ENCODE measurements at regions not wholly inside any gene's neighbourhood (a gene's known extent, or its start where the extent isn't known, plus 50 kb on each side); places are given as distances from the start of the nearest gene placed in this dataset.
"Not testable (repeated sequence)": the region's sequence is repeated elsewhere in the genome, so short reads cannot be mapped to it uniquely, and the experiment has no call there.

DNA sequence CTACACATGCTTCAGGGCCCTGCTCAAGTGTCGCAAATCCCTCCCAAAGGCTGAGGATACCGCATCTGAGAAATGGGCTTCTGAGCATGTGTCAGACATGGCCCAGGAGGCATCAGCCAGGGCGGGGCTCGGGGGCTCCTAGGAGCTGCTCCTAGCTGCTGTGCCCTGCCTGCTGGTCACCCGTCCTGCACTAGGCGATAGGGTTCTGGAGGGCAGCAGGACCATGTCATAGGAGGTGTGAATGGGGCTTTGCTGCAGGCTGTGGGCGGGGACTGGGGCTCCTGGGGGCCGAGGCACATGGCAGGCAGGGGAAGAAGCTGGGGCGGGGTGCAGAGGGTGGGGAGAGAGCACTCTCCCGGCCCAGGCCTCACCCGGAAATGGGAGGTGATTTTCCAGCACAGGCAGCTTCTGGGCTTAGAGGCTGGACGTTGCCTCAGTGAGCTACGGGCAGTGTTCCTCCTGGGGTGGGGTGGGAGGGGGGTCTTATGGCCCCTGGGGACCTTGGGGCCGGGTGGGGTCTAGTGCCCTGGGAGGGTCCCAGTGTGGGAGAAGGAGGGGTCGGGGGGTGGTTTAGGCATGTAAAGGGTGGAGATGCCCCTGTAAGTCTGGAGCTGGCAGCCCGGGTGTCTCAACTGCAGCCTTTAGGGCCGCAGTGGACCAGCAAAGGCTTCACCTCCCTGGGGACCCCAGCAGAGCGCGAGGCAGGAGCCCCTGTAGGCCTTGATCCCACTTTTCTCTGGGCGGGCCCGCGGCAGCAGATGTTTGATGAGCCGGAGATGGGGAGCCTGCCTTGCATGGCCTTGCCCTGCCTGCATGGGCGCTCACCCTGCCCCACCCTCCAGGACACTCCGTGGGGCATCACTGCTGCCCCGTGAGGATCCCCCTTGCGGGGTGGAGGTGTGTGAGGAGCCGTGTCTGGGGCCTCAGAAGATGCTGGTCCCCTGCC lies 98.6 kb upstream of the LRPAP1 start:
- Histone ChIP-seq H3K27ac (no peak overlapping the region), H3K36me3 (no peaks in the 10 kb centered on the region), H3K9me3 (no peaks in the 10 kb centered on the region), H3K27me3 (no peaks in the 10 kb centered on the region), H3K4me1 (no peaks in the 10 kb centered on the region), H3K4me3 (no peak overlapping the region)
- TF ChIP-seq, protein P1, sequence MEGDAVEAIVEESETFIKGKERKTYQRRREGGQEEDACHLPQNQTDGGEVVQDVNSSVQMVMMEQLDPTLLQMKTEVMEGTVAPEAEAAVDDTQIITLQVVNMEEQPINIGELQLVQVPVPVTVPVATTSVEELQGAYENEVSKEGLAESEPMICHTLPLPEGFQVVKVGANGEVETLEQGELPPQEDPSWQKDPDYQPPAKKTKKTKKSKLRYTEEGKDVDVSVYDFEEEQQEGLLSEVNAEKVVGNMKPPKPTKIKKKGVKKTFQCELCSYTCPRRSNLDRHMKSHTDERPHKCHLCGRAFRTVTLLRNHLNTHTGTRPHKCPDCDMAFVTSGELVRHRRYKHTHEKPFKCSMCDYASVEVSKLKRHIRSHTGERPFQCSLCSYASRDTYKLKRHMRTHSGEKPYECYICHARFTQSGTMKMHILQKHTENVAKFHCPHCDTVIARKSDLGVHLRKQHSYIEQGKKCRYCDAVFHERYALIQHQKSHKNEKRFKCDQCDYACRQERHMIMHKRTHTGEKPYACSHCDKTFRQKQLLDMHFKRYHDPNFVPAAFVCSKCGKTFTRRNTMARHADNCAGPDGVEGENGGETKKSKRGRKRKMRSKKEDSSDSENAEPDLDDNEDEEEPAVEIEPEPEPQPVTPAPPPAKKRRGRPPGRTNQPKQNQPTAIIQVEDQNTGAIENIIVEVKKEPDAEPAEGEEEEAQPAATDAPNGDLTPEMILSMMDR (IDR thresholded peaks at IDR 0.05), result no peak
- no peak for TF ChIP-seq POLR2A (IDR thresholded peaks at IDR 0.05)
- intact Hi-C loops (cut with DNase I), result no loop called here
- WGBS (ENCODE audit: insufficient coverage, low coverage, low lambda C conversion rate, missing lambda C conversion rate), result 20% methylated on average over 2 of the region's 28 CpGs
- DNase-seq (peak in 2 of 3 donors; percentile 13 to 53), ATAC-seq (no peak)

DNA sequence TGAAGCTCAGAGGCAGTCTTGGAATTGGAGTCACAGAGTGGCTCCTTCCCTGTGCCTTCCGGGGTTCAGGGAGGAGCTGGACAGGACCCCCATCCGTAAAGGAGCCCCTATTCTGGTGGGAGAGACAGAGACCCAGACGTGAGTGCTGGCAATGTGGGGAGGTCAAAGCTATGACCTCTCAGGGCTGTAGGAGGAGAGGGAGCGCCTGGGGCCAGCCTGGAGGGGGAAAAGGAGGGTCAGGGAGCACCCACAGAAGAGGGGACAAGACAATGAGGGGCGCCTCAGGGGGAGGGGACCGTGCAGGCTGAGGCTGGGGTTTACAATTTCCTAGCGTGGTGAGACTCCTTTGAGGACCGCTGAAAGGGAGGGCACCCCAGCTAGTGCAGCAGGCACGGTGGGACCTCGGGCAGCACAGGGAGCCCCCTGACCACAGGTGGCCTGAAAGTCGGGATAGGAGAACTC lies 97.9 kb upstream of the LRPAP1 start:
- TF ChIP-seq, protein P1 (IDR thresholded peaks at IDR 0.05), result no peak
- no peak for TF ChIP-seq POLR2A (IDR thresholded peaks at IDR 0.05)
- 67% methylated on average over 3 of the region's 11 CpGs for WGBS (ENCODE audit: insufficient coverage, low coverage, low lambda C conversion rate, missing lambda C conversion rate)
- Histone ChIP-seq H3K36me3 (no peaks in the 10 kb centered on the region), H3K4me1 (no peaks in the 10 kb centered on the region), H3K27ac (no peak overlapping the region), H3K4me3 (no peak overlapping the region), H3K27me3 (no peaks in the 10 kb centered on the region), H3K9me3 (no peaks in the 10 kb centered on the region)
- ATAC-seq (no peak), DNase-seq (no peak)
- intact Hi-C loops (cut with DNase I), result no loop called here

DNA sequence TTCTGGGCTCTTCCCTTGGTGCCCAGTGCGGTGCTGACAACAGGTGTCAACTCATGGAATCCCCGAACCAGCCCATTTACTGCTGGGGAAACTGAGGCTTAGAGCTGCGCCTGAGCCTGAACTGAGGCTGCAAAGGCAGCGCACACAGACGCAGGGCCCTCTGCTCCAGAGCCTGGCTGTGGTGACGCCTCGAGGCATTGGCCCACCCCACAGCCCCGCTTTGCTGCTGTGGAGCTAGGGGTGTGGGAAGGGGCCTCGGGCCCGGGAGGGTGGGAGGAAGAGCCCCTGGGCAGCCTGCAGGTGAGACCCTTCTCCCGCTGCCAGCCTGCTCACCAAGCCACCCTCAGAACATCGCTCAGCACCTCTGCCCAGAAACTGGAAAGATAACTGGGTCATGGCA lies 97.4 kb upstream of the LRPAP1 start:
- H3K4me1 ChIP-seq, result no peaks in the 10 kb centered on the region
- H3K27ac ChIP-seq, result no peak overlapping the region
- ATAC-seq (no peak), DNase-seq (peak in 1 of 3 donors; percentile 26)
- H3K9me3 ChIP-seq, result no peaks in the 10 kb centered on the region
- no peaks in the 10 kb centered on the region for H3K36me3 ChIP-seq
- no peaks in the 10 kb centered on the region for H3K27me3 ChIP-seq
- intact Hi-C loops (cut with DNase I), result no loop called here
- H3K4me3 ChIP-seq, result no peak overlapping the region
- TF ChIP-seq POLR2A (IDR thresholded peaks at IDR 0.05), result no peak
- TF ChIP-seq, protein P1 (IDR thresholded peaks at IDR 0.05), result no peak
- WGBS (ENCODE audit: insufficient coverage, low coverage, low lambda C conversion rate, missing lambda C conversion rate), result 20% methylated on average over 1 of the region's 12 CpGs

DNA sequence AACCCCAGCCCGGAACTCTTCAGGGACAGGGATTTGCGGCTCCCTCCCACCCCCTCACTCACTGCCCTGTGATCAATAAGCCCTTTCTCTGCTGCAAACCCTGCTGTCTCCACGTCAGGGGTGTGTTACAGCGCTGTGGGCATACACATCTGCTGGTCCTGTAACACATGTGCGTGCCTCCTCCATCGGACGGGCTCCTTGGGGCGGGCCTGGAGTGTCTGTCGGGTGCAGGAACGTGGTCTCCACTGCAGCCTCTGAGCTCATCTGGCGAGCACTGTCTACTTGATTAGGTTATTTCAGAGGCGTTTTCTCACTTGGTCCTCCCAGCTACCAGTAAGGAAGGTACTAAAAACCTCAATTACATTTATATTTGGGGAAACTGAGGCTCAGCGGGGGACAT lies 97.0 kb upstream of the LRPAP1 start:
- H3K27ac ChIP-seq; intact Hi-C loops (cut with DNase I); H3K36me3 ChIP-seq; H3K4me3 ChIP-seq; ATAC-seq; H3K9me3 ChIP-seq; H3K4me1 ChIP-seq; H3K27me3 ChIP-seq: not testable (repeated sequence)
- 81% methylated on average over 6 of the region's 13 CpGs for WGBS (ENCODE audit: insufficient coverage, low coverage, low lambda C conversion rate, missing lambda C conversion rate)
- peak in 1 of 3 donors; percentile 27 for DNase-seq

DNA sequence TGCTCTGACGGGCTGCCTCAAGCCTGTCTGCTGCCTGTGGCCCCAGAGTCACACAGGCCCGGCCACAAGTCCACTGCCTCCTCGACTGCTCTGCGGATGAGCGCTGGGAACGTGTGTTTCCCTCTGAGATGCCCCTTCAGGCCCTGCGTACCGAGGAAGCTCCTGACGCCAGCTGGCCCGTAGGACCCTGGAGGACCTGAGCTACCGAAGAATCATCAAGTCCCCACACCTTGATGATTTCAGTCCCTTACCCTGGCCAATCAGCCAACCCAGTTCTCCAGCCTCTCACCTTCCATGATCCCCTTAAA lies 96.6 kb upstream of the LRPAP1 start:
- no CpG with 5 or more reads among the region's 11 CpGs for WGBS (ENCODE audit: insufficient coverage, low coverage, low lambda C conversion rate, missing lambda C conversion rate)
- TF ChIP-seq, protein P1 (IDR thresholded peaks at IDR 0.05), result no peak
- no peak for TF ChIP-seq POLR2A (IDR thresholded peaks at IDR 0.05)
- Histone ChIP-seq H3K27me3 (no peaks in the 10 kb centered on the region), H3K27ac (no peak overlapping the region), H3K36me3 (no peaks in the 10 kb centered on the region), H3K4me1 (no peaks in the 10 kb centered on the region), H3K4me3 (no peak overlapping the region), H3K9me3 (no peaks in the 10 kb centered on the region)
- no peak for ATAC-seq
- intact Hi-C loops (cut with DNase I), result no loop called here
- DNase-seq, result no peak

DNA sequence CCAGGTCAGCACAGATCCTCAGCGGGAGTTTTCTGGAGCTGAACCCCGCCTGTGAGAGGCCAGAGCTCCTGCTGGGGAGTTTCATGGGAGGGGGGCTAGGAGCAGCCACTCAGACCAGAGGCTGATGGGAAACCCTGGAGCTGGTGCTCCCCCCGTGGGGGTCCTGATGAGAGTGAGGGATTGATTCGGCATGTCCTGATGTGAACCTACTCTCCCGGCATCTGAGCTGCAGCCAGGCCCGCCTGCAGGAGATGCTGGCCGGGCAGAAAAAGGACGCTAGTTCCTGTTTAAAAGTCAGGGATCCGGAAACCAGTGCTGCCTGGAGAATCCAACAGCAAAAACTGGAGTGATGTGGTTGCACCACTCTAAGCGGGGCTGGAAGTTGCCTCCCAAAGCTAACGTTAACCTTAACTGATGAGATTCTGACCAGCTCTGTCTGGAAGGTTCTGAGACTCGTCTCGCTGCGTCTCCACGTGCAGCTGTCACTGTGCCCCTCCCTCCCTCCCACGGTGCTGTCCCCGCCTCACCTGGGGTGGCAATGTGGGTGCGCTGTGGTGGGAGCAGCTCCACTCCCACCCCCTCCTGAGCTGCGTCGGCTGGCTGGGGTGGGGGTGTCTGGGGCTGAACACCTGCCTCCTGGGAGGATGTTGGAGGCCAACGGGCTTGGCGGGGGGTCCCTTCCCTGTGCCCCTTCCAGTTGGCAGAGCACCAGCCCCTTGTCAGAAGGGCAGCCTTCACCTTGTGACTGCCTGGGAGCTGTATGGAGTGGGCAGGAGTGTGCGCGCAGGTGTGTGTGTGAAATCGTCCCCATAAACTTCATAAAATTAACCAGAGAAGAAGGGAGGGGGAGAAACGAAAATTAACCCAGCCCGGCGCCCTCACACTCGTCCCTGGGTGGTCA lies 96.0 kb upstream of the LRPAP1 start:
- intact Hi-C loops (cut with DNase I); H3K4me3 ChIP-seq; H3K27ac ChIP-seq; H3K4me1 ChIP-seq; H3K9me3 ChIP-seq; H3K27me3 ChIP-seq; H3K36me3 ChIP-seq; ATAC-seq: not testable (repeated sequence)
- peak in 1 of 3 donors; percentile 26 for DNase-seq
- 45% methylated on average over 7 of the region's 29 CpGs for WGBS (ENCODE audit: insufficient coverage, low coverage, low lambda C conversion rate, missing lambda C conversion rate)

DNA sequence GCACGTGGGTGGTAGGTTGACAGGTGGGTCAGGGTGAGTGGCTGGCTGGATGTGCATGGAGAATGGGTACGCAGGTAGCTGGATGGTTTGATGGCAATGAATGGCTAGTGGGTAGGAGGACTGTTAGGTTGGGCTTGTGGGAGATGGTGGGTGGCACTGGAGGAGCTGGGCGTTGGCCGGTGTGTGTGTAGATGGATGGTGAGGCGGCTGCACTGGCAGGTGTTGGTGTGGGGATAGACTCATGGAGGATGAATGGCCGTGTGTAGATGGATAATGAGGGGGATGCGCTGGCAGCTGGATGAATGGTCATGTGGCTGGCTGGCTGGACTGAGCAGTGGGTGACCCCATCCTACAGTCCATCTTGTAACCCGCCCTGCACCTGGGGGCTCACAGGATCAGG lies 95.2 kb upstream of the LRPAP1 start:
- H3K9me3 ChIP-seq; H3K36me3 ChIP-seq; H3K4me1 ChIP-seq; H3K27ac ChIP-seq; H3K4me3 ChIP-seq; intact Hi-C loops (cut with DNase I); ATAC-seq; H3K27me3 ChIP-seq: not testable (repeated sequence)
- DNase-seq, result peak in 1 of 3 donors; percentile 19
- WGBS (ENCODE audit: insufficient coverage, low coverage, low lambda C conversion rate, missing lambda C conversion rate), result 84% methylated on average over 2 of the region's 8 CpGs
